HEK293 (cell line): ENCODE measurements at regions not wholly inside any gene's neighbourhood (a gene's known extent, or its start where the extent isn't known, plus 50 kb on each side); places are given as distances from the start of the nearest gene placed in this dataset.

Experiments used
- CTCF ChIA-PET: fragments of 350-600 bp; formaldehyde crosslinking; extraction: SDS; loops from one replicate; lab custom pipeline; 2021; ENCODE audit warnings: antibody characterized with exemption; lab: Yijun Ruan, JAX
- POLR2A ChIA-PET: fragments of 300-600 bp; formaldehyde crosslinking; extraction: SDS; loops from one replicate; lab custom pipeline; 2020; ENCODE audit warnings: antibody characterized with exemption, inconsistent platforms; lab: Yijun Ruan, JAX
- H3K27ac ChIP-seq: fragments of 200-500 bp; sonication (Bioruptor generic); 2 replicates; pipeline ENCODE4 v1.5.1; 2014; ENCODE audit warnings: low read depth, low read length, control low read depth, inconsistent platforms; ENCODE audit errors: extremely low read depth
- H3K36me3 ChIP-seq, 2 experiments: fragments of 200-500 bp in 1 of 2; sonication (Bioruptor generic) in 1 of 2; 1 replicate in 1 of 2; 2 replicates in 1 of 2; pipeline ENCODE4 v1.5.1; 2014 to 2017; ENCODE audit warnings: inconsistent platforms in 2 of 2, low read length in 2 of 2; ENCODE audit not compliant: control insufficient read depth in 2 of 2, insufficient read depth in 1 of 2
- H3K4me1 ChIP-seq: fragments of 200-500 bp; sonication (Bioruptor generic); 2 replicates; pipeline ENCODE4 v1.5.1; 2014; ENCODE audit warnings: mild to moderate bottlenecking, low read length, inconsistent platforms; ENCODE audit not compliant: control insufficient read depth, insufficient read depth
- H3K4me3 ChIP-seq: 2 replicates; pipeline ENCODE4 v1.5.1; 2011; ENCODE audit warnings: low read depth, mild to moderate bottlenecking, control low read depth, low read length, moderate library complexity
- H3K9me3 ChIP-seq: fragments of 200-500 bp; sonication (Bioruptor generic); 2 replicates; pipeline ENCODE4 v1.5.1; 2014; ENCODE audit warnings: low read depth, low read length, inconsistent platforms; ENCODE audit not compliant: control insufficient read depth, insufficient read depth
- FEZF1 ChIP-seq: fragments of 450-650 bp; formaldehyde crosslinking; IDR thresholded peaks from 2 replicates; pipeline ENCODE4 v1.5.1; 2016; ENCODE audit warnings: missing biosample characterization, missing genetic modification characterization
- GLI2 ChIP-seq: fragments of 450-650 bp; formaldehyde crosslinking; IDR thresholded peaks from 2 replicates; pipeline ENCODE4; 2017; ENCODE audit warnings: missing biosample characterization, missing genetic modification characterization, low read depth, borderline replicate concordance
- HOXD13 ChIP-seq: sonication (generic); formaldehyde crosslinking; IDR thresholded peaks from 2 replicates; pipeline ENCODE4 v1.8.0; 2022; ENCODE audit warnings: missing genetic modification reagents, borderline replicate concordance
- IKZF3 ChIP-seq: fragments of 450-650 bp; IDR thresholded peaks from 2 replicates; pipeline ENCODE4 v1.5.0; 2018; ENCODE audit warnings: missing biosample characterization, mild to moderate bottlenecking, missing genetic modification characterization, moderate library complexity
- MEIS1 ChIP-seq: sonication (generic); formaldehyde crosslinking; IDR thresholded peaks from 2 replicates; pipeline ENCODE4 v1.8.1; 2022; ENCODE audit warnings: missing genetic modification reagents, mild to moderate bottlenecking, borderline replicate concordance
- MYNN ChIP-seq: fragments of 450-650 bp; formaldehyde crosslinking; IDR thresholded peaks from 2 replicates; pipeline ENCODE4 v1.5.1; 2016; ENCODE audit warnings: missing biosample characterization, missing genetic modification characterization, borderline replicate concordance
- OVOL3 ChIP-seq: fragments of 450-650 bp; formaldehyde crosslinking; IDR thresholded peaks from 2 replicates; pipeline ENCODE4 v1.5.1; 2016; ENCODE audit warnings: missing biosample characterization, missing genetic modification characterization
- SP2 ChIP-seq: fragments of 450-650 bp; formaldehyde crosslinking; IDR thresholded peaks from 2 replicates; pipeline ENCODE4 v1.5.1; 2016; ENCODE audit warnings: missing biosample characterization, missing genetic modification characterization
- ZNF112 ChIP-seq: fragments of 450-650 bp; formaldehyde crosslinking; IDR thresholded peaks from 2 replicates; pipeline ENCODE4 v1.5.0; 2017; ENCODE audit warnings: missing biosample characterization, missing genetic modification characterization
- ZNF121 ChIP-seq: fragments of 450-650 bp; formaldehyde crosslinking; IDR thresholded peaks from 2 replicates; pipeline ENCODE4 v1.5.1; 2016; ENCODE audit warnings: missing biosample characterization, missing genetic modification characterization
- ZNF138 ChIP-seq: fragments of 450-650 bp; formaldehyde crosslinking; IDR thresholded peaks from 2 replicates; pipeline ENCODE4 v1.5.1; 2016; ENCODE audit warnings: missing biosample characterization, missing genetic modification characterization, borderline replicate concordance
- ZNF157 ChIP-seq: fragments of 450-650 bp; formaldehyde crosslinking; IDR thresholded peaks from 2 replicates; pipeline ENCODE4 v1.5.1; 2016; ENCODE audit warnings: missing biosample characterization, missing genetic modification characterization
- ZNF184 ChIP-seq: fragments of 450-650 bp; IDR thresholded peaks from 2 replicates; pipeline ENCODE4 v1.5.1; 2018; ENCODE audit warnings: missing biosample characterization, mild to moderate bottlenecking, missing genetic modification characterization
- ZNF221 ChIP-seq: fragments of 450-650 bp; formaldehyde crosslinking; IDR thresholded peaks from 2 replicates; pipeline ENCODE4 v1.5.1; 2017; ENCODE audit warnings: missing biosample characterization, missing genetic modification characterization, borderline replicate concordance
- ZNF335 ChIP-seq: fragments of 450-650 bp; formaldehyde crosslinking; conservative IDR thresholded peaks from 2 replicates; pipeline ENCODE4 v1.5.1; 2016; ENCODE audit warnings: missing biosample characterization, missing genetic modification characterization
- ZNF394 ChIP-seq: fragments of 450-650 bp; formaldehyde crosslinking; IDR thresholded peaks from 2 replicates; pipeline ENCODE4 v1.5.1; 2016; ENCODE audit warnings: missing biosample characterization, missing genetic modification characterization, mild to moderate bottlenecking, moderate library complexity, borderline replicate concordance
- ZNF510 ChIP-seq: fragments of 450-650 bp; formaldehyde crosslinking; IDR thresholded peaks from 2 replicates; pipeline ENCODE4 v1.5.1; 2018; ENCODE audit warnings: mild to moderate bottlenecking, missing genetic modification characterization, missing biosample characterization; ENCODE audit not compliant: insufficient replicate concordance
- ZNF561 ChIP-seq: fragments of 450-650 bp; IDR thresholded peaks from 2 replicates; pipeline ENCODE4 v1.5.1; 2018; ENCODE audit warnings: missing biosample characterization, missing genetic modification characterization, borderline replicate concordance
- ZNF571 ChIP-seq: fragments of 450-650 bp; formaldehyde crosslinking; IDR thresholded peaks from 2 replicates; pipeline ENCODE4 v1.5.0; 2017; ENCODE audit warnings: missing biosample characterization, missing genetic modification characterization
- ZNF596 ChIP-seq: fragments of 450-650 bp; IDR thresholded peaks from 2 replicates; pipeline ENCODE4 v1.5.0; 2018; ENCODE audit warnings: missing biosample characterization, mild to moderate bottlenecking, missing genetic modification characterization, moderate library complexity
- ZNF610 ChIP-seq: fragments of 450-650 bp; formaldehyde crosslinking; IDR thresholded peaks from 2 replicates; pipeline ENCODE4 v1.5.1; 2016; ENCODE audit warnings: missing biosample characterization, missing genetic modification characterization, borderline replicate concordance
- ZNF626 ChIP-seq: fragments of 450-650 bp; sonication (Bioruptor Pico); formaldehyde crosslinking; IDR thresholded peaks from 2 replicates; pipeline ENCODE4 v1.5.1; 2018; ENCODE audit warnings: missing biosample characterization, missing genetic modification characterization, inconsistent platforms
- ZNF670 ChIP-seq: fragments of 450-650 bp; formaldehyde crosslinking; IDR thresholded peaks from 2 replicates; pipeline ENCODE4 v1.5.1; 2016; ENCODE audit warnings: missing biosample characterization, missing genetic modification characterization, low read depth
- ZSCAN23 ChIP-seq: fragments of 450-650 bp; formaldehyde crosslinking; IDR thresholded peaks from 2 replicates; pipeline ENCODE4 v1.5.1; 2016; ENCODE audit warnings: missing biosample characterization, missing genetic modification characterization
- TF ChIP-seq, protein P1 (sequence below): fragments of 450-650 bp; formaldehyde crosslinking; IDR thresholded peaks from 2 replicates; pipeline ENCODE4 v1.5.1; 2016; ENCODE audit warnings: missing biosample characterization, missing genetic modification characterization
- TF ChIP-seq, protein P2 (sequence below): fragments of 450-650 bp; formaldehyde crosslinking; IDR thresholded peaks from 2 replicates; pipeline ENCODE4 v1.5.1; 2016; ENCODE audit warnings: missing biosample characterization, missing genetic modification characterization
- TF ChIP-seq, protein P3 (sequence below): fragments of 450-650 bp; formaldehyde crosslinking; IDR thresholded peaks from 2 replicates; pipeline ENCODE4 v1.5.1; 2016; ENCODE audit warnings: missing biosample characterization, missing genetic modification characterization
- TF ChIP-seq, protein P4 (sequence below): fragments of 450-650 bp; formaldehyde crosslinking; IDR thresholded peaks from 2 replicates; pipeline ENCODE4 v1.5.1; 2016; ENCODE audit warnings: missing biosample characterization, missing genetic modification characterization
- TF ChIP-seq, protein P5 (sequence below): fragments of 450-650 bp; formaldehyde crosslinking; IDR thresholded peaks from 2 replicates; pipeline ENCODE4 v1.5.1; 2017; ENCODE audit warnings: missing biosample characterization, missing genetic modification characterization

DNA sequence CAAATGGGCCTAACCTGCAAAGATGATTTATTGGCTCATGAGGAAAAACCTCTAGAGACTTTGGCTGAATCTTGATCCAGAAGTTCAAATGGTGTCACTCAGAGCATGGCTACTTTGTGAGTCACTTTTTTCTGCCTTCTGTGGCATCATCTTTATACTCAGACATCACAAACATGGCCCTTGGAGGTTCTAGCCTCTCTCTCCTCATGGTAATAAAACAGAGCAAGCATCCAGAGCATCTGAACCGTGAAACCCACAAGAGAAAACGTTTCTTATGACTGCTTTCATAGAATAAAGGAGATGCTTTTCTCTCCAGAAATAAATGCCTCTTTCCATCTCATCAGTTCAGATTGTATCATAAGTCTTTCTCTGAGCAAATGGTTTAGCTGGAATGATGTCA is 780.3 kb downstream of the KCTD16 start (continued):
- TF ChIP-seq IKZF3 (tag by site-specific recombination), result no peak
- no peak for TF ChIP-seq ZNF561
- TF ChIP-seq ZNF157 (tag by site-specific recombination), result no peak
- TF ChIP-seq GLI2 (tag by site-specific recombination), result no peak
- no peak for TF ChIP-seq ZNF596 (tag by site-specific recombination)
- no peak for TF ChIP-seq ZNF184
- no peak for TF ChIP-seq FEZF1 (tag by site-specific recombination)
- no peak for TF ChIP-seq MEIS1
- no peak for TF ChIP-seq ZNF571
- TF ChIP-seq ZNF510 (tag by site-specific recombination), result no peak

DNA sequence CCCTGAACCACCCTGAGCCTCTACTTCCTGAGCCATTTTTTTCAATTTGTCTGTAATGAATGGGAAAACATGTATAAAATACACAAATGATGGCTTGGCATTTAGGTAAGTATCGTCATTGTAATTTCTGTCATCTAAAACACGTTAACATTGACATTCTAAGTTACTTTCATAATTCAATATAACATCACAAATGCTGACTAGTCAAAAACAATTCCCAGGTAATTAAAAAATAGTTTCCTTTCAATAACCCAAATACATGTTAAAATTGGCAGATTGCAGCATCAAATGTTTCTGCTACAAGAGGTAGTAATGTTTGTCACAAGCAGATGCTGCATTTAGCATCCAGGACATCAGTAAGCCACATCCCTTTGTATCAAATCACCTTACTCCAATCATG is 776.4 kb downstream of the KCTD16 start:
- H3K4me3 ChIP-seq, result no peak overlapping the region
- no peak for TF ChIP-seq ZNF626
- TF ChIP-seq, protein P1, sequence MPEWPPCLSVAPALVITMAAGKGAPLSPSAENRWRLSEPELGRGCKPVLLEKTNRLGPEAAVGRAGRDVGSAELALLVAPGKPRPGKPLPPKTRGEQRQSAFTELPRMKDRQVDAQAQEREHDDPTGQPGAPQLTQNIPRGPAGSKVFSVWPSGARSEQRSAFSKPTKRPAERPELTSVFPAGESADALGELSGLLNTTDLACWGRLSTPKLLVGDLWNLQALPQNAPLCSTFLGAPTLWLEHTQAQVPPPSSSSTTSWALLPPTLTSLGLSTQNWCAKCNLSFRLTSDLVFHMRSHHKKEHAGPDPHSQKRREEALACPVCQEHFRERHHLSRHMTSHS (tag by site-specific recombination), result no peak
- TF ChIP-seq HOXD13 (CRISPR knock-in tag), result no peak
- TF ChIP-seq ZSCAN23 (tag by site-specific recombination), result no peak
- TF ChIP-seq ZNF121 (tag by site-specific recombination), result no peak
- no peak for TF ChIP-seq SP2 (tag by site-specific recombination)
- TF ChIP-seq ZNF138 (tag by site-specific recombination), result no peak
- TF ChIP-seq ZNF610 (tag by site-specific recombination), result no peak
- TF ChIP-seq, protein P2, sequence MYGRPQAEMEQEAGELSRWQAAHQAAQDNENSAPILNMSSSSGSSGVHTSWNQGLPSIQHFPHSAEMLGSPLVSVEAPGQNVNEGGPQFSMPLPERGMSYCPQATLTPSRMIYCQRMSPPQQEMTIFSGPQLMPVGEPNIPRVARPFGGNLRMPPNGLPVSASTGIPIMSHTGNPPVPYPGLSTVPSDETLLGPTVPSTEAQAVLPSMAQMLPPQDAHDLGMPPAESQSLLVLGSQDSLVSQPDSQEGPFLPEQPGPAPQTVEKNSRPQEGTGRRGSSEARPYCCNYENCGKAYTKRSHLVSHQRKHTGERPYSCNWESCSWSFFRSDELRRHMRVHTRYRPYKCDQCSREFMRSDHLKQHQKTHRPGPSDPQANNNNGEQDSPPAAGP (tag by site-specific recombination), result no peak
- no peak for TF ChIP-seq ZNF221
- no peak for TF ChIP-seq OVOL3
- TF ChIP-seq, protein P3, sequence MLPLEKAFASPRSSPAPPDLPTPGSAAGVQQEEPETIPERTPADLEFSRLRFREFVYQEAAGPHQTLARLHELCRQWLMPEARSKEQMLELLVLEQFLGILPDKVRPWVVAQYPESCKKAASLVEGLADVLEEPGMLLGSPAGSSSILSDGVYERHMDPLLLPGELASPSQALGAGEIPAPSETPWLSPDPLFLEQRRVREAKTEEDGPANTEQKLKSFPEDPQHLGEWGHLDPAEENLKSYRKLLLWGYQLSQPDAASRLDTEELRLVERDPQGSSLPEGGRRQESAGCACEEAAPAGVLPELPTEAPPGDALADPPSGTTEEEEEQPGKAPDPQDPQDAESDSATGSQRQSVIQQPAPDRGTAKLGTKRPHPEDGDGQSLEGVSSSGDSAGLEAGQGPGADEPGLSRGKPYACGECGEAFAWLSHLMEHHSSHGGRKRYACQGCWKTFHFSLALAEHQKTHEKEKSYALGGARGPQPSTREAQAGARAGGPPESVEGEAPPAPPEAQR (tag by site-specific recombination), result no peak
- no peak for TF ChIP-seq MYNN (tag by site-specific recombination)
- no peak for TF ChIP-seq ZNF394
- TF ChIP-seq ZNF112 (tag by site-specific recombination), result no peak
- no peak for TF ChIP-seq ZNF335 (tag by site-specific recombination)
- TF ChIP-seq, protein P4, sequence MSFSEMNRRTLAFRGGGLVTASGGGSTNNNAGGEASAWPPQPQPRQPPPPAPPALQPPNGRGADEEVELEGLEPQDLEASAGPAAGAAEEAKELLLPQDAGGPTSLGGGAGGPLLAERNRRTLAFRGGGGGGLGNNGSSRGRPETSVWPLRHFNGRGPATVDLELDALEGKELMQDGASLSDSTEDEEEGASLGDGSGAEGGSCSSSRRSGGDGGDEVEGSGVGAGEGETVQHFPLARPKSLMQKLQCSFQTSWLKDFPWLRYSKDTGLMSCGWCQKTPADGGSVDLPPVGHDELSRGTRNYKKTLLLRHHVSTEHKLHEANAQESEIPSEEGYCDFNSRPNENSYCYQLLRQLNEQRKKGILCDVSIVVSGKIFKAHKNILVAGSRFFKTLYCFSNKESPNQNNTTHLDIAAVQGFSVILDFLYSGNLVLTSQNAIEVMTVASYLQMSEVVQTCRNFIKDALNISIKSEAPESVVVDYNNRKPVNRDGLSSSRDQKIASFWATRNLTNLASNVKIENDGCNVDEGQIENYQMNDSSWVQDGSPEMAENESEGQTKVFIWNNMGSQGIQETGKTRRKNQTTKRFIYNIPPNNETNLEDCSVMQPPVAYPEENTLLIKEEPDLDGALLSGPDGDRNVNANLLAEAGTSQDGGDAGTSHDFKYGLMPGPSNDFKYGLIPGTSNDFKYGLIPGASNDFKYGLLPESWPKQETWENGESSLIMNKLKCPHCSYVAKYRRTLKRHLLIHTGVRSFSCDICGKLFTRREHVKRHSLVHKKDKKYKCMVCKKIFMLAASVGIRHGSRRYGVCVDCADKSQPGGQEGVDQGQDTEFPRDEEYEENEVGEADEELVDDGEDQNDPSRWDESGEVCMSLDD, result no peak
- TF ChIP-seq, protein P5, sequence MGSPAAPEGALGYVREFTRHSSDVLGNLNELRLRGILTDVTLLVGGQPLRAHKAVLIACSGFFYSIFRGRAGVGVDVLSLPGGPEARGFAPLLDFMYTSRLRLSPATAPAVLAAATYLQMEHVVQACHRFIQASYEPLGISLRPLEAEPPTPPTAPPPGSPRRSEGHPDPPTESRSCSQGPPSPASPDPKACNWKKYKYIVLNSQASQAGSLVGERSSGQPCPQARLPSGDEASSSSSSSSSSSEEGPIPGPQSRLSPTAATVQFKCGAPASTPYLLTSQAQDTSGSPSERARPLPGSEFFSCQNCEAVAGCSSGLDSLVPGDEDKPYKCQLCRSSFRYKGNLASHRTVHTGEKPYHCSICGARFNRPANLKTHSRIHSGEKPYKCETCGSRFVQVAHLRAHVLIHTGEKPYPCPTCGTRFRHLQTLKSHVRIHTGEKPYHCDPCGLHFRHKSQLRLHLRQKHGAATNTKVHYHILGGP (tag by site-specific recombination), result no peak
- TF ChIP-seq ZNF670 (tag by site-specific recombination), result no peak
- CTCF ChIA-PET, result no interaction called here
- H3K4me1 ChIP-seq, result no peaks in the 10 kb centered on the region
- H3K9me3 ChIP-seq, result no peaks in the 10 kb centered on the region
- no peak overlapping the region for H3K27ac ChIP-seq
- no peaks in the 10 kb centered on the region for H3K36me3 ChIP-seq
- POLR2A ChIA-PET, result no interaction called here
